Progenitor cell of endocrine pancreas (in vitro differentiated cells): ENCODE measurements at regions not wholly inside any gene's neighbourhood (a gene's known extent, or its start where the extent isn't known, plus 50 kb on each side); places are given as distances from the start of the nearest gene placed in this dataset.

ENCODE experiments used
- DNase-seq: peaks from one replicate; pipeline ENCODE4 v3.0.0; 2021; ENCODE audit warnings: low spot score; ENCODE audit not compliant: unreplicated experiment
- H3K27ac Mint-ChIP-seq: 2 replicates; pipeline ENCODE4 v1.8.0; 2021; ENCODE audit warnings: mild to moderate bottlenecking, moderate library complexity, mixed read lengths
- H3K27me3 Mint-ChIP-seq: 2 replicates; pipeline ENCODE4 v1.8.0; 2021; ENCODE audit warnings: mixed read lengths
- H3K36me3 Mint-ChIP-seq: 2 replicates; pipeline ENCODE4 v1.8.0; 2022; ENCODE audit warnings: mixed read lengths; ENCODE audit not compliant: insufficient read depth
- H3K4me1 Mint-ChIP-seq: 2 replicates; pipeline ENCODE4 v1.8.0; 2021; ENCODE audit warnings: low read depth, mixed read lengths
- H3K4me3 Mint-ChIP-seq: 2 replicates; pipeline ENCODE4 v1.8.0; 2021; ENCODE audit warnings: low read depth, mild to moderate bottlenecking, moderate library complexity, mixed read lengths
- H3K9me3 Mint-ChIP-seq: 2 replicates; pipeline ENCODE4 v1.8.0; 2021; ENCODE audit warnings: low read depth, mixed read lengths
- TF ChIP-seq, protein P1 (sequence below): fragments of 200-600 bp; sonication (generic); IDR thresholded peaks from one replicate; pipeline ENCODE4 v1.5.0; 2021; ENCODE audit warnings: antibody characterized with exemption, mild to moderate bottlenecking; ENCODE audit not compliant: unreplicated experiment

DNA sequence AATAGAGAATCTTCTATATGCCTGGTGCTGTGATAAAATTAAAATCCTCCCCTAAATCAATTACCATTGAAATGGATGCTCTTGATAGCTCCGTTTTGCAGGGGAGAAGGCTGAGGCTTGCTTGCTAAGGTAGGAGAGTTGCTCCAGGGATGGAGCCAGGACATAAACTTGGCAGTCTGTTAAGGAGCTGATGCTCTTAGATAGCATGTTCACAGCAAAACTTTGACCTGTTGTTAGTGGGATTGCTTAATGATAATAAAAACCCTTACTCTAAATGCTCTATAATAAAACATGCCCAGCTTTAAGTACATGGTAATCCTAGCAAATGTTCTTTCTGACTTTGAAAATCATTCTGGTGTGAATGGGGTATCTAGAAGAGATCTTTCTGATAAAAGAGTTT lies 228.4 kb upstream of the JAG1 start:
- TF ChIP-seq, protein P1, sequence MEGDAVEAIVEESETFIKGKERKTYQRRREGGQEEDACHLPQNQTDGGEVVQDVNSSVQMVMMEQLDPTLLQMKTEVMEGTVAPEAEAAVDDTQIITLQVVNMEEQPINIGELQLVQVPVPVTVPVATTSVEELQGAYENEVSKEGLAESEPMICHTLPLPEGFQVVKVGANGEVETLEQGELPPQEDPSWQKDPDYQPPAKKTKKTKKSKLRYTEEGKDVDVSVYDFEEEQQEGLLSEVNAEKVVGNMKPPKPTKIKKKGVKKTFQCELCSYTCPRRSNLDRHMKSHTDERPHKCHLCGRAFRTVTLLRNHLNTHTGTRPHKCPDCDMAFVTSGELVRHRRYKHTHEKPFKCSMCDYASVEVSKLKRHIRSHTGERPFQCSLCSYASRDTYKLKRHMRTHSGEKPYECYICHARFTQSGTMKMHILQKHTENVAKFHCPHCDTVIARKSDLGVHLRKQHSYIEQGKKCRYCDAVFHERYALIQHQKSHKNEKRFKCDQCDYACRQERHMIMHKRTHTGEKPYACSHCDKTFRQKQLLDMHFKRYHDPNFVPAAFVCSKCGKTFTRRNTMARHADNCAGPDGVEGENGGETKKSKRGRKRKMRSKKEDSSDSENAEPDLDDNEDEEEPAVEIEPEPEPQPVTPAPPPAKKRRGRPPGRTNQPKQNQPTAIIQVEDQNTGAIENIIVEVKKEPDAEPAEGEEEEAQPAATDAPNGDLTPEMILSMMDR = no peak
- peaks cover 6% of the 10 kb centered on the region for H3K27me3 Mint-ChIP-seq
- H3K4me1 Mint-ChIP-seq = peaks cover 16% of the 10 kb centered on the region
- H3K27ac Mint-ChIP-seq = no peak overlapping the region
- no peak for DNase-seq
- no peaks in the 10 kb centered on the region for H3K9me3 Mint-ChIP-seq
- no peak overlapping the region for H3K4me3 Mint-ChIP-seq
- H3K36me3 Mint-ChIP-seq = no peaks in the 10 kb centered on the region

DNA sequence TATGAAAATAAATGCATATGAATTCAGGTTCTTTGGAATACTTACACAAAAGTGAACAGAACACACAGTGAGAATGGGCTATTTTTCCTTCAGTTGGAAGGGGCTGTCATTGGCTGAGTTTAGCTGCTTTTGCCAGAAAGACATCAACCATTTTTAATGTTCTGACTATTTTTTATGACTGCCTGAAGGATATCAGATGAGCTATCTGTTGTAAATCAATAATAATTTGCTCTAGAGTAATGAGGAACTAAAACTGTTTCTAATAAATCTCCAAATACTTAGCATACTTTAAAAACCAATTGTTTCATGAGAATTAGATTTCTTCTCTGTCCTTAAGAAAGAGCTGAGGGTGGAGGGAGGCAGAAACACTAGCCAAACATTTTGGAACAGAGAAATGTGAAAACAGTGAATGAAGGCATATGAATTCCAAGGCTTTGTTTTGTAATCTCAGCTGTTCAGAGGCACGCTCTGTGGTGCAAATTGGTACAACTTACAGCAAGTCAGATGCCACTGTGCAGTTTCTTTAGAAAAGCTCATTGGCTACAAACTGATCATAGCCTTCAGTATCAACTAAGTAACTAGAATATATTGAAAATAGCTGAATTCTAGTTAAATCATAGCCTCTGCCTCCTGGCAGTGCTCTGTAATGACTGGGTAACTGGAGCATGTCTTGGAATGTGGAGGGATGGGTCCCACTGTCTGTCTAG lies 228.9 kb upstream of the JAG1 start:
- no peak for DNase-seq
- no peak overlapping the region for H3K4me3 Mint-ChIP-seq
- H3K27ac Mint-ChIP-seq = peak overlapping the region; percentile 12
- no peaks in the 10 kb centered on the region for H3K36me3 Mint-ChIP-seq
- H3K9me3 Mint-ChIP-seq = no peaks in the 10 kb centered on the region
- peaks cover 16% of the 10 kb centered on the region for H3K4me1 Mint-ChIP-seq
- peaks cover 6% of the 10 kb centered on the region for H3K27me3 Mint-ChIP-seq
- TF ChIP-seq, protein P1 = no peak

DNA sequence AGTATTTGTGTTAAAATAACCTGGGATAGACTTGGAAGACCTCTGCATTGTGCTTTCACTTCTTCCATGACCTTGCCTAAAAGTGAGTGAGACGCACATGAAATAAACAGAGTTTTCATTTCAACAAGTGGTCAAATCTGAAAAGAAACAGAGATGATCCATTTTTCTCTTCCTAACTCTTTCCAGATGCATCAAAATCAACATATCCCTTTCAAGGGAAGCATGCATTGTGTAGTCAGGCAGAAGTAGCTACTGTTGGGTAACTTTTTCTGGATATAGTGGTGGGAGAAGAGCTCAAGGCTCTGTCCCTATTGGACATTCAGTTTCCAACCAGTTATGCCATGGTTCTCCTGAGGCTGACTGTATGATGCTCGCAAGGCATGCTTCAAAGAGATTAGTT lies 233.0 kb upstream of the JAG1 start:
- Mint-ChIP-seq H3K4me3 (no peak overlapping the region), H3K9me3 (no peaks in the 10 kb centered on the region), H3K27ac (no peak overlapping the region), H3K4me1 (peaks cover 14% of the 10 kb centered on the region), H3K27me3 (peaks cover 6% of the 10 kb centered on the region), H3K36me3 (no peaks in the 10 kb centered on the region)
- TF ChIP-seq, protein P1 = no peak
- DNase-seq = no peak

DNA sequence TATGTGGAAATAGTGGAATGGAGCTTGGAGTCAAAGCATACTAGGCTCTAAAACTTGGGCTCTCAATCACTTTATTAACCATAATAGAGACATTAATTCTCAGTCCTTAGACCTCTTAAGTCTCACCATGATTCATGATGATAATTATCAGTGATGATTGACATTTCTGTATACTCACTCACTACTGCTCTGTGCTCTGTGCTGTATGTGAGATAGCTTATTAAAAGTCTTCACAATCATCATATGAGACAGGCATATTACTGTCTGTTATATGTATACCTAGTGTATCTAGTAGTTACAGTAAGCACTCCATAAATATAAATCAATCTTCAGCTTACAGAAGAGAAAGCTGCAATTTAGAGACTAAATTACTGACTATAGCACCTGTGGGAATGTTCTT lies 236.0 kb upstream of the JAG1 start:
- H3K9me3 Mint-ChIP-seq = no peaks in the 10 kb centered on the region
- TF ChIP-seq, protein P1 = no peak
- DNase-seq = no peak
- no peaks in the 10 kb centered on the region for H3K27me3 Mint-ChIP-seq
- H3K36me3 Mint-ChIP-seq = no peaks in the 10 kb centered on the region
- H3K4me3 Mint-ChIP-seq = no peak overlapping the region
- no peak overlapping the region for H3K27ac Mint-ChIP-seq
- peaks cover 6% of the 10 kb centered on the region for H3K4me1 Mint-ChIP-seq

DNA sequence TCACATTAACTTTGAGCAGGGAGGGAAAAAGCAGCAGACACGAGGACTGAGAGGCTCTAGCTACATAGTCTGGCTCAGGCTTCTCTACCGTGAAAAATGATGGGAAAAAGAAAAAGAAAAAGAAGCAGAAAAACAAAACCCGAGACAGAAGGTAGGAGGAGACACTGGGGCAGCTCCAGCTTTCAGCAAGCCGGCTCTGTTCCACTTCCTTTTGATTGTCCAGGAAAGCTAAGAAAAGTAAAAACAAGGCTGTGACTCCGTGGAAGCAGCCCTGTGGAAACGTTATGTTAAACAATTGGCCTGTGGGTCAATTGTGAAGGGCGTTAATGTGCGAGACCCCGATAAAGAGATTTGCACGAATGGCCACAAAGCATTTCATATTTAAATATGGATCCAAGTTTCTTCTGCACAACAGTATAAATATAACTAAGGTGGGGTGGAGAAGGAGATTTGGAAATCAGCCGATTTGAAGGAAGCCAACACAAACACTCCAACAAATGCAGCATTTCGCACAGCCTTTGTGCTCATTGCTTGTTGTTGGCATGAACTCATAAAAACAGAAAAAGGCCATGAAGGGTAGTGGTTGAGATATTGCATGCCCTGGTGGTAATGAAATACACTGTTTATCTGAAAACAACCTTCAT lies 236.9 kb upstream of the JAG1 start:
- Mint-ChIP-seq H3K36me3 (no peaks in the 10 kb centered on the region), H3K27me3 (no peaks in the 10 kb centered on the region), H3K27ac (peak overlapping the region; percentile 9), H3K4me1 (peaks cover 4% of the 10 kb centered on the region), H3K9me3 (no peaks in the 10 kb centered on the region), H3K4me3 (no peak overlapping the region)
- no peak for DNase-seq
- TF ChIP-seq, protein P1 = no peak
